Neuronal stem cell (in vitro differentiated cells): ENCODE measurements at regions not wholly inside any gene's neighbourhood (a gene's known extent, or its start where the extent isn't known, plus 50 kb on each side); places are given as distances from the start of the nearest gene placed in this dataset.
"Not testable (repeated sequence)": the region's sequence is repeated elsewhere in the genome, so short reads cannot be mapped to it uniquely, and the experiment has no call there.

Experiments
- DNase-seq: peaks from one replicate; pipeline ENCODE4 v3.0.0-alpha.2; 2013; ENCODE audit warnings: low spot score
- H2AFZ ChIP-seq: one replicate; pipeline ENCODE4 v1.6.1; 2013; ENCODE audit warnings: mild to moderate bottlenecking, low read length, inconsistent platforms
- H2AK5ac ChIP-seq: 2 replicates; pipeline ENCODE4 v1.6.1; 2013; ENCODE audit warnings: low read depth, mild to moderate bottlenecking, inconsistent platforms, low read length, moderate library complexity, mixed read lengths
- H2BK120ac ChIP-seq: 2 replicates; pipeline ENCODE4 v1.6.1; 2013; ENCODE audit warnings: low read depth, mild to moderate bottlenecking, inconsistent platforms, low read length, moderate library complexity, mixed read lengths
- H2BK12ac ChIP-seq: one replicate; pipeline ENCODE4 v1.6.1; 2013; ENCODE audit warnings: low read length, inconsistent platforms
- H2BK15ac ChIP-seq: 2 replicates; pipeline ENCODE4 v1.6.1; 2013; ENCODE audit warnings: mild to moderate bottlenecking, low read length, inconsistent platforms, mixed read lengths
- H2BK5ac ChIP-seq: one replicate; pipeline ENCODE4 v1.6.1; 2013; ENCODE audit warnings: inconsistent platforms, mild to moderate bottlenecking, low read length, moderate library complexity
- H3K14ac ChIP-seq: one replicate; pipeline ENCODE4 v1.6.1; 2013; ENCODE audit warnings: low read length, inconsistent platforms
- H3K18ac ChIP-seq: 2 replicates; pipeline ENCODE4 v1.6.1; 2013; ENCODE audit warnings: low read length, inconsistent platforms
- H3K23ac ChIP-seq: 2 replicates; pipeline ENCODE4 v1.6.1; 2013; ENCODE audit warnings: low read depth, mild to moderate bottlenecking, mixed read lengths, low read length, inconsistent platforms; ENCODE audit not compliant: poor library complexity
- H3K27ac ChIP-seq: replicated peaks from 3 replicates; pipeline ENCODE4 v1.5.1; 2013; ENCODE audit warnings: low read length, inconsistent platforms
- H3K27me3 ChIP-seq, 3 experiments: 2 replicates each; pipeline ENCODE4 v1.6.1; 2013; ENCODE audit warnings: low read length in 3 of 3, mild to moderate bottlenecking in 2 of 3, inconsistent platforms in 1 of 3, low read depth in 1 of 3, mixed read lengths in 1 of 3, moderate library complexity in 1 of 3; ENCODE audit not compliant: control insufficient read depth in 3 of 3, insufficient read depth in 3 of 3
- H3K36me3 ChIP-seq, 2 donors: replicated peaks in 1 of 2; 2 replicates each; pipeline ENCODE4 v1.6.1; 2013; ENCODE audit warnings: low read length in 2 of 2; ENCODE audit not compliant: control insufficient read depth in 2 of 2, insufficient read depth in 2 of 2
- H3K4ac ChIP-seq: 2 replicates; pipeline ENCODE4 v1.6.1; 2013; ENCODE audit warnings: inconsistent platforms, mild to moderate bottlenecking, low read length, moderate library complexity
- H3K4me1 ChIP-seq, 2 donors: 1 replicate in 1 of 2; 2 replicates in 1 of 2; pipeline ENCODE4 v1.6.1; 2013; ENCODE audit warnings: low read length in 2 of 2, low read depth in 1 of 2; ENCODE audit not compliant: control insufficient read depth in 2 of 2, insufficient read depth in 1 of 2
- H3K4me2 ChIP-seq: one replicate; pipeline ENCODE4 v1.6.1; 2013; ENCODE audit warnings: mild to moderate bottlenecking, low read length, inconsistent platforms; ENCODE audit not compliant: insufficient read depth, poor library complexity, severe bottlenecking
- H3K4me3 ChIP-seq, 2 donors: 2 replicates each; pipeline ENCODE4 v1.5.1; 2013; ENCODE audit warnings: low read length in 2 of 2, mild to moderate bottlenecking in 2 of 2, inconsistent platforms in 1 of 2, moderate library complexity in 1 of 2
- H3K79me1 ChIP-seq: one replicate; pipeline ENCODE4 v1.6.1; 2013; ENCODE audit warnings: low read depth, mild to moderate bottlenecking, inconsistent platforms, low read length, moderate library complexity
- H3K9ac ChIP-seq: one replicate; pipeline ENCODE4 v1.6.1; 2013; ENCODE audit warnings: mild to moderate bottlenecking, low read depth, low read length, inconsistent platforms; ENCODE audit not compliant: poor library complexity
- H3K9me3 ChIP-seq, 2 donors: replicated peaks in 1 of 2; 2 replicates each; pipeline versions ENCODE3 to v1.6.1; 2013; ENCODE audit warnings: low read length in 2 of 2, mild to moderate bottlenecking in 2 of 2, inconsistent platforms in 1 of 2, low read depth in 1 of 2, mixed read lengths in 1 of 2, moderate library complexity in 1 of 2; ENCODE audit not compliant: control insufficient read depth in 2 of 2, insufficient read depth in 1 of 2
- H4K8ac ChIP-seq: one replicate; pipeline ENCODE4 v1.6.1; 2013; ENCODE audit warnings: low read depth, mild to moderate bottlenecking, inconsistent platforms, low read length, moderate library complexity
- H4K91ac ChIP-seq: one replicate; pipeline ENCODE4 v1.6.1; 2013; ENCODE audit warnings: low read length, low read depth, mild to moderate bottlenecking, inconsistent platforms; ENCODE audit not compliant: poor library complexity
- WGBS, 2 donors: extraction: QIAGEN DNeasy Blood & Tissue Kit; methylation state at CpG; one replicate each; pipeline ENCODE4 v1.1.7; 2013; ENCODE audit warnings: missing lambda C conversion rate in 2 of 2, mixed read lengths in 1 of 2; ENCODE audit not compliant: insufficient read length in 2 of 2, insufficient replicate concordance in 1 of 2; ENCODE audit errors: extremely low coverage in 2 of 2; 5-methylcytosine and 5-hydroxymethylcytosine counted together

- Histone ChIP-seq H3K4me1 (no peaks in the 10 kb centered on the region), H4K8ac (no peak overlapping the region), H4K91ac (no peak overlapping the region), H2BK120ac (no peak overlapping the region), H3K14ac (no peak overlapping the region), H3K9ac (no peak overlapping the region), H3K27ac (no peak overlapping the region), H2AK5ac (no peak overlapping the region), H3K18ac (no peak overlapping the region), H2BK12ac (no peak overlapping the region), H3K23ac (no peak overlapping the region), H3K79me1 (no peaks in the 10 kb centered on the region), H3K4me2 (no peak overlapping the region), H2AFZ (no peak overlapping the region), H3K4ac (no peak overlapping the region), H2BK5ac (no peak overlapping the region), H3K27me3 (no peaks in the 10 kb centered on the region), H3K9me3 (no peaks in the 10 kb centered on the region), H2BK15ac (no peak overlapping the region), H3K36me3 (no peaks in the 10 kb centered on the region), H3K4me3 (no peak overlapping the region)
- WGBS, 2 donors: no CpG with 5 or more reads among the region's 5 CpGs
- DNase-seq: no peak
Observed at GRCh38 chr11:97000481-97000880, 610.7 kb downstream of the JRKL start.

- Histone ChIP-seq H2AFZ (no peak overlapping the region), H2BK120ac (no peak overlapping the region), H3K9me3 (no peaks in the 10 kb centered on the region), H3K14ac (no peak overlapping the region), H3K79me1 (no peaks in the 10 kb centered on the region), H2BK15ac (no peak overlapping the region), H3K9ac (no peak overlapping the region), H3K18ac (no peak overlapping the region), H3K27me3 (no peaks in the 10 kb centered on the region), H3K4ac (no peak overlapping the region), H2AK5ac (no peak overlapping the region), H2BK5ac (no peak overlapping the region), H3K4me1 (no peaks in the 10 kb centered on the region), H3K23ac (no peak overlapping the region), H3K27ac (no peak overlapping the region), H4K8ac (no peak overlapping the region), H4K91ac (no peak overlapping the region), H3K4me2 (no peak overlapping the region), H3K4me3 (no peak overlapping the region), H3K36me3 (no peaks in the 10 kb centered on the region), H2BK12ac (no peak overlapping the region)
- no peak for DNase-seq
- WGBS, 2 donors: no CpG with 5 or more reads among the region's 2 CpGs
Observed at GRCh38 chr11:97007283-97007682, 617.5 kb downstream of the JRKL start.

DNA sequence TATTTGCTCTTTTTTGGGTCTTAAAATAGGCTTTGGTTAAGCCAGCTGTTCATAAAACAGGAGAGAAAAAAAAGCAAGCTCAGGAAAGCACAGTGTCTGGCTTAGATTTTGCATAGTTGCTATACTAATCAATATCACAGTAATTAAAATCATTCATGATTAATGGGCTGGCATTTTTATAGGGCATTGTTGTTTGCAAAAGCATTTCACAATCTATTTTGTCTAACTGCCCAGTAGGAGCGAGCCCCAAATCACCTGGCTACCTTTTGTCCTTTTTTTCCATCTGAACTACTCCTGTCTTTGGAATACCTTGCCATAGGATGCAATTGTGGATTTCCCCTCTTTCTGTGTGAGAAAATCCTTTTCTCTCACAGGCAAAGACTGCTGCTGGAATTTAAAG is 619.8 kb downstream of the JRKL start:
- H2AK5ac ChIP-seq: no peak overlapping the region
- no peaks in the 10 kb centered on the region for H3K36me3 ChIP-seq
- H2BK5ac ChIP-seq: no peak overlapping the region
- no peak overlapping the region for H3K4me3 ChIP-seq
- H4K8ac ChIP-seq: no peak overlapping the region
- H2BK15ac ChIP-seq: no peak overlapping the region
- DNase-seq: no peak
- H3K18ac ChIP-seq: no peak overlapping the region
- no peak overlapping the region for H2BK12ac ChIP-seq
- no peak overlapping the region for H3K27ac ChIP-seq
- no peak overlapping the region for H3K23ac ChIP-seq
- no peak overlapping the region for H3K9ac ChIP-seq
- no CpG with 5 or more reads among the region's 1 CpG for WGBS, 2 donors
- no peak overlapping the region for H3K14ac ChIP-seq
- no peaks in the 10 kb centered on the region for H3K4me1 ChIP-seq
- no peak overlapping the region for H2BK120ac ChIP-seq
- no peak overlapping the region for H4K91ac ChIP-seq
- H2AFZ ChIP-seq: no peak overlapping the region
- H3K79me1 ChIP-seq: no peaks in the 10 kb centered on the region
- H3K27me3 ChIP-seq: no peaks in the 10 kb centered on the region
- H3K4me2 ChIP-seq: no peak overlapping the region
- H3K4ac ChIP-seq: no peak overlapping the region
- no peaks in the 10 kb centered on the region for H3K9me3 ChIP-seq

GRCh38 chr11:97010997-97011396 is 621.2 kb downstream of the JRKL start:
- H2BK15ac ChIP-seq, H3K4ac ChIP-seq, H3K79me1 ChIP-seq, H3K9me3 ChIP-seq, H2AK5ac ChIP-seq, H4K91ac ChIP-seq, H3K14ac ChIP-seq, H2BK12ac ChIP-seq, H3K18ac ChIP-seq, H3K4me1 ChIP-seq, DNase-seq, H4K8ac ChIP-seq, H2BK5ac ChIP-seq, H2AFZ ChIP-seq, H3K4me3 ChIP-seq, H3K27ac ChIP-seq, H3K9ac ChIP-seq, H2BK120ac ChIP-seq, H3K27me3 ChIP-seq, H3K36me3 ChIP-seq, H3K23ac ChIP-seq, H3K4me2 ChIP-seq: not testable (repeated sequence)
- no CpG with 5 or more reads among the region's 10 CpGs for WGBS, 2 donors
